Hippocampal formation (tissue), 2 donors: ENCODE measurements at regions not wholly inside any gene's neighbourhood (a gene's known extent, or its start where the extent isn't known, plus 50 kb on each side); places are given as distances from the start of the nearest gene placed in this dataset.
"Not testable (repeated sequence)": the region's sequence is repeated elsewhere in the genome, so short reads cannot be mapped to it uniquely, and the experiment has no call there.

ENCODE experiments used
- DNase-seq, 2 donors: peaks; one replicate each; lab custom pipeline; 2025; lab: John Stamatoyannopoulos, UW

DNA sequence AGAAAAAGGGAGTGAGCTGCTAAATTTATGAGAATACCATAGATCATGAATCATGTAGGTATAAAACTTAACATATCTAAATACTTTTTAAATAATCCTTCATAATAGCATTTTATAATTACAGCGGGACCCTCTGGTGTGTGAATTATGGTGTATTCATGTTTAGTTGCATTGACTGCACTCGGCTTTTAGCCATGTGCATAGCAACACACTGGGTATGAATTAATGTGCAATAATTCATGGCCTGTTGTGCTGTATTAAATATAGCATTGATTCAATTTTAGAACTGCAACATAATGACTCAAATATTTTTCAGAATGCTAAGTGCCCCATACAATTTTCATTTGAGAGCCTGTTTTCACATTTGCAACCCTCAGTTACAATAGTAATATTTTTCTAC is 249.6 kb upstream of the G2E3 start:
- no peak for DNase-seq

DNA sequence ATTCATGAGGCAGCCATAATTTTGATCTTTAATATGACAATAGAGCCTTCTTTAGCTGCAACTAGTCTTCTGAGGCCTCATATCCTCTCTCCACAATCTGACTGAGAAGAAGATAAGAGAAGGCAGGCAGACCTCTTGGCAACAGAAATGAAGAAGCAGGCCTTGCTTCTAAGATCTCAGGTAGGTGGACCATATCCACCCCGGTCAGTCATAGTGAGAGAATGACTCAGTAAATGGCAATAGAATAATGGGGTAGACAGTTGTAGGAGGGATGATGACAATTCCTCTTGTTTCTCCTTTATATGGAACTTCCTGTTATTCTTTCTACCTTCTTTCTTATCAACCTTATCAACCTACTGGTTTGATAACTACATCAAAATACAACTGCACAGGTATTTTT is 246.7 kb upstream of the G2E3 start:
- no peak for DNase-seq

DNA sequence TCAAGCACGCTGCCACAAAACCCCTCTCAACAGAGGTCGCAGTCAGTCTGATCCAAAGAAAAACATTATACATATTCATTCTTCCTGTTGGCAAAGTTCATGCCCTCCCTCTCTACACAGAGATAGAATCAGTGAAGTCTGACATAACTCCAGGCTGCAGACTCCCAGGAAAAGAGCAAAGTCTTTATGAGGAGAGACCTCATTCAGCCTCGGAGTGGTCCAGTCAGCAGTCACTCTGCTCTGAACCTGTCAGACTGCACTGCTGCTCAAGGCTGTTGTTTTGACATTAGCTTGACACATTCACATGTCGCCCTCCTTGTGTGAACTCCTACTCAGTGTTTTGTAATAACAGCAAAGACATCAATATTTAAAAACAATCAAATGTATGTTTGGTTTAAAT is 241.2 kb upstream of the G2E3 start:
- DNase-seq = no peak

DNA sequence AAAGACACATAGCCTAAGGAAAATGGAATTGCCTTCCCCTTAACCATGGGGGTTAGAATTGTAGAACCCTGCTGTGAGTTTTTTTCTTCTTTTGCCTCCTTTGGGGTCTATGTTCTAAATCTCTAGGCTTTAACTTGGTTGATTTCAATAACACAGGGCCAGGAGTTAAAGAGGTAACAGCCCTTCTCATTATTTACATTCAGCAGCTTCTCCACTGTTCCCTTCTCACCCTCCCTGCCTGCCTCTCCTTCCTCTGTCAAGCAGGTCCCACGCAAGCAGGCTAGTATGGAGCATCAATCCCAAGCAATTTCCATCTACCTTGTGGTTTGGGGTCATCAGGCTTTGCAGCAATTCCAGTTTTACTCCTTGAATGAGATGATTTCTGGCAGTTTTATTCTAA is 236.1 kb upstream of the G2E3 start:
- DNase-seq = no peak

DNA sequence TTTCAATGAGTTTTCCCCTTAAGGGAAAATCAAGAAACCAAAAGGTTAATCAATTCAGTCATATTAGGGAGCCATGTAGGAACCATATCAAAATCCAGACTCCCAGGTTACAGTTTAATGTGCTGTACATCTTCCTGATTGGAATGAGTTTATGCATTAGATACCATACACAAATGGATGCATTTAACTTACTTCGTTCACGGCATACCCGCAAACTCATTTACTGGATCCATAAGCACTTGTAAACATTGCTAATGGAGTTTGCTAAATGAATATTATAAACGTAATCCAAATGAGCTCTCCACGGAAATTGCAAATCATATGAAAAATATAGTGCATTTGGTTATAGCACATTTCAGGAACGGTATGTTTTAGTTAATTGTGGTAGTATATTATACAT is 228.9 kb upstream of the G2E3 start:
- DNase-seq = no peak

DNA sequence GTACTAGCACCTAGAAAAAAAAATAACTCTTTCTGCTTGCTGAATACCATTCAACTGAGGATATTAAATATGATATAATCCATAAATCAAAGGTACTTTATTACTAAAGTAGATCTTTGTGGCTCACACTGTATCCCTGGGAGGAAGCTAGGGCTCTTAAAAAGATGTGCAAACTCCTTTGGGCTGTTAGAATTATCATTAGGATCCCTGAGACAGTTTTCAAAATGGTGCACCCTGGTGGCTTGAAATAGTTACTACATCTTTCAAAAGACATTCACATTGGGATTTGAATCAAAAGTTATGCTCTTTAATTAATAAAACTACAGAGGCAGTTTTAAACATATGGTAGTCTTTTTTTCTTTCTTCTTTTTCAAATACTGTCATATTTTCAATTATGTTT is 228.5 kb upstream of the G2E3 start:
- no peak for DNase-seq

DNA sequence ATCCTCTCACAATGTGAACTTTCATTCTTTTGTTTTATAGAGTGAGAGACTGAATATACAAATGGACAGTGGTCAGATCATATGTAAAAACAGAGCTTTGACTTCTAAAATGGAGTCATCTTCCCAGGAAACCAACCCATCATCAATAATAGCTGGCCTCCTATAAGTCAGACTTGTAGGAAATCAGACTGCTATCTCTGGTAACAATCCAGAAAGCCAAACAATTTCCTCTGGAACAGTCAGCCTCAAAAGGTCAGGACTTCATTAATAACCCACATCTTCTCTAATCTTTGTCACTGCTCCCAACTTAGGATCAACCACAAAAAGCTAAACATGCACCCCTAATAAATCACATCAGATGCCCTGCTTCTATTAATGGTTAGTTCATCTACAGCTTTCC is 227.9 kb upstream of the G2E3 start:
- DNase-seq = no peak

DNA sequence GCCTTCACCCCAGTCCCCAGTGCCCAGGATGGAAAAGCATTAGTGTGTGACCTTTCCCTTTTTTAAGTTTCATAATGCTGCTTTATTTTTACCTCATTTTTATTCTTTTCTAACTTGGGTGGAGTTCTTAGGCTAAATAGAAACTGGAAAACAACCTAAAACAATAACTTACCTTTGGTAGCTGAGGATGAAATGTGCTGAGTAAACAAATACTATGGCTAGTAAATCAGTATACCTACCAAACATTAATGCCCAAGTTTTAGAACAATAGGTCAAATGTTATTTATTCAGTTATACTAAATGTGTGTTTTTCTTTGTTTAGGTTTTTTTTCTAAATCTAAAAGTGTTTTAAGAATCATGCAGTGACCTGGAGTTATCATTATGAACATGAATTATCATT is 226.6 kb upstream of the G2E3 start:
- no peak for DNase-seq

DNA sequence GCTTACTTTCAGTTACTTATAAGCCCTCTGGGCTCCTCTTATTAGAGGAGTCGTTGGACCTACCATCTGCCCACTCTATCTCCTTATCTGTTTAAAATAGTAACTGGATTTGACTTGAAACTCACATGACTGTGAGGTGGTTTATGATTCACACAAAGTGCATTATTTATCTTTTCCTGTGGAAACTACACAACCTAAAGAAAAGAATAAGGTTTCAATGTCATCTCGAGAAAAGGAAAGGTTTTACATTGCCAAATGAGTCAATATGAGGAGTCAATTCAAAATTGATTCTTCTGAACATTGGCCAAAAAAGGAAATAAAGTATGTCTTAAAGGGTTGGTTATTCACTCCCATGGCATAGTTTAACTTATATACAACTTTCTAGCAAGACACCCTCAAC is 225.0 kb upstream of the G2E3 start:
- no peak for DNase-seq

DNA sequence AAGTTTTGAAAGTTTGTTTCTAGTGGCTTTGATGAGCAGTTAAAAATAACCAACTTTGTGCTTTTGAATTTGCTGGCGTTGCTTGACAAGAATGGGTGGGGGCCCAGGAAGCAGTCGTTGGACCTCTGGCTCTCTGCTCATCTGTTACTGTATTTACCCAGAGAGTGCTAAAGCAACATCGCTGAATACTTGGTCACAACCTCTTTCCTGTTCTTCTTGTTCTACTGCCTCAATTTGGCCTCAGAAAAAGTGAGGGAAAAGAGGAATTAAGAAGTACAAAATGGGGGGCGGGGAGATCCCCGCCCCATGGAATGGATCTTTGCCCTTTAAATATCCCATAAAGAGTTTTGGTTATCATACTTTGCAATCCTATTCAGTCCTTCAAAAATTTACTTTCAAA is 221.5 kb upstream of the G2E3 start:
- DNase-seq = no peak

DNA sequence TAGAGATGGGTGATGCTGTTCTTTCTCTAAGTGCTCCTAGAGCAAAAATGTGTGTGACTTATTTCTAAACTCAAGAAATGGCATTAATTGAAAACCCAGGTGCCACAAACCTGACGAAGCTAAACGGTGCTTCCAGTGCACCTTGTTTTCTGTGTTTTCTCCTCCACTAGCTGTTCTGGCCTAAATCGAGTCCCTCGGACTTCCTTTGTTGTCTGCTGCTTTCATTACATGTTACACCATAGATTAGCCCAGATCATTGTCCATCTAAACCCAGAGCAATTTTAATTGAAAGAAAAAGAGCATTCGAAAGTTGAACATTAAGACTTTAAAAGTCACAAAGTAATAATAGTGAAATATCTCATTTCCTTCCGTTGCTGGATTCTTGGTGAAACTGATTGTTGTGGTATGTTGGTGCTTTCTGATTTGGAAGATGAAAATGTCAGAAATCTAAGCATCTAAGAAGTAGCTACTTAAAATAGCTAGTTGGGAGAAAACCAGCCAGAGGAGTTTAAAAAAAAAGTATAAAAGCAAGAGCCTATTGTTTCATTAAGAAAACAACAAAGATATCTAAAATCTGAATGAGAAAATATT is 219.6 kb upstream of the G2E3 start:
- no peak for DNase-seq

DNA sequence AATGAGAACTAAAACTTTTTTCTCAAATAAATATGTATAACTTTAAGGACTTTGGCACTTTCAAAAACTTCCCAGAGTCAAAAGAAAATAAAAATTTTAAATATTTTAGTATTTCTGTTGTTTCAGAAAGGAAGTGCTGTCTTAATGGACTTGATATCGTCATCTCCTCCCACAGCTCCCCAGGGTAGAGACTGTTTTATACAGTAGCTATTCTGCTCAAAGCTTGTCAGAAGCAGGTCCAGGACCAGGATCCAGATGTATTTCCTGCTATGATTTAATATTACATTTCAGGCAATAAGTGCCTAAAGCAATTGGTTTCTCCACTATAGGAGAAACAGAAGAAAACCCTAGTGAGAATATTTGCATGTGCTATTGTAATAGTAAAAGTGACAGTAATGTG is 218.5 kb upstream of the G2E3 start:
- no peak for DNase-seq

DNA sequence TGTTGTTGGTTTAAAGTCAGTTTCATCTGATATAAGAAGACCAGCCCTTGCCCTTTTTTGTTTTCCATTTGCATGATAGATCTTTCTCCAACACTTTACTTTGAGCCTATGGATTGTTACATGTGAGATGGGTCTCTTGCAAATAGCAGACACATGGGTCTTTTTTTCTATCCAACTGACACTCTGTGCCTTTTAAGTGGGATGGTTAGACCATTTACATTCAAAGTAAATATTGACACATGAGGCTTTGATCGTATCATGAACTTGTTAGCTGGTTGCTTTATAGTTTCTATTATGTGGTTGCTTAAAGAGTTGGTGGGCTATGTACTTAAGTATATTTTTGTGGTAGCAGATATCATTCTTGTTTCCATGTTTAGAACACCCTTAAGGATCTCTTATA is 213.4 kb upstream of the G2E3 start:
- DNase-seq = no peak

DNA sequence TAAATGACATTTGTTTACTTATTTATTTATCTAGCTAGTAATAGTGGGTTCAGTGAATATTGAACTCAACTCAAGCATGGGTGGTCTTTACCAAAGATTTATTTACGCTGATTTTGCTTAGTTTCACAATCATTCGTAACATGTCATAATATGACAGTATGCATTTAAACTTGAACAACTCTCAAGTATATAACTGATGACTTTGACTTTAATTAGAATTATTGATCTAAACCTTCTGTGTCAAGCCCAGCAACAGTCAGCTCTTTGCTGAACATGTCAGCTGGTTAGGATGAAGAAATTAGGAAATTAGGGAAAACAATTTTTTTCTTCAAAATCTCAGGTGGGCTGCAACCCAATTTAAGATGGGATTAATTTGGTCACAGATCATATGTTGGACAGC is 210.5 kb upstream of the G2E3 start:
- DNase-seq = no peak

DNA sequence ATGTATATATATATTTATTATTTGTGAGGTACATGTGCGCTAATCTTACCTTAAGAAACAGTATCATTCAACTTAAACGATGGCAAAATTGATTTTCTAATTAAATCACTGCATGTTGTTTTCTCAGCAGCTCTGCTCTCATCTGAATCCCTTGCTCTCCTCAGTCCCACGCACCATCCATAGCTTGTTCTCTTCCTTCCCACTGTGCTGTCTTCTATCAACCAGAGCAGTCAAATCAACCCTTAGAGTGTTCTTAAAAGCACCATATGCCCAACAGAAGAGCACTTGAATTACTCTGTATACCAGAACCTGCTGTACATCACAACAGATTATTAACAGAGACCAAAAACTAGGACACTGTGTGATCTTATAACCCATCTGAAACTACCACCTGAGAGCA is 209.4 kb upstream of the G2E3 start:
- no peak for DNase-seq

DNA sequence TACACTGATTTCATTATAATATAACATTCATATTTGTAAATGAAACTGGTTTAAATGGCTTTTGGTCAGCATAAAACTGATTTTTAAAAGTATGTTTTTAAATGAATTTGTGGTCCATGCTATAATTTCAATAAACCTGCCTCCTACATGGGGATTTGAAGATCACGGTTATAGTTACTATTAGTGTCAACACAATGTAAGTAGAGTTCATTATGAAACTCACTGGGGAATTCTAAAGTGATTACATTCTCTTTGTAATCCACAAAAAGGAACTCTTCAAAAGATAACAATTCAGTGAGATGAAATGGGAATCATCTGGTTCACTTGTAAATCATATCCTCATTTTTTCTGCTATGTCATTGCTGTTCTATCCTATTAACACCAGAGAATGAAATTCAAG is 204.5 kb upstream of the G2E3 start:
- DNase-seq = no peak

DNA sequence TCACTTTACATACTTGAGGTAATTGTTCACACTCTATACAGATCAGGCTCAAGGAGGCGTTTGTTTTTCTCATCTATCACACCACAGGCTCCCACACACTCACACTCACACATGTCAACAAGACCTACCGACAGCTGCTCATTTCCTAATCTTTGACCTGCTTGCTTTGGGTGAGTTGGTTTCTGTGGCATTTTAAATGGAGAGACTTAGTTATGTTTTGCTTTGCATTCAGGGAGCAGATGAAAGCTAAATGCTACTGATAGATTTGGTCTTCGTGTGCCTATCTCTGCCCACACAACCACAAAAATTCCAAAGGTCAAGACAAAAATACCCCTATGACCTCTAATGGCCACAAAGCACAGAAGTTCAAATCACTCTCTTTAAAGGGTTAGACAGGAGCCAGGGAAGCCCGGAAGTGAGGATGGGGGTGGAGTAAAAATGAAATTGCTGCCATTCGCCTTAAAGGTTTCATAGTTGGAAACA is 203.5 kb upstream of the G2E3 start:
- no peak for DNase-seq

DNA sequence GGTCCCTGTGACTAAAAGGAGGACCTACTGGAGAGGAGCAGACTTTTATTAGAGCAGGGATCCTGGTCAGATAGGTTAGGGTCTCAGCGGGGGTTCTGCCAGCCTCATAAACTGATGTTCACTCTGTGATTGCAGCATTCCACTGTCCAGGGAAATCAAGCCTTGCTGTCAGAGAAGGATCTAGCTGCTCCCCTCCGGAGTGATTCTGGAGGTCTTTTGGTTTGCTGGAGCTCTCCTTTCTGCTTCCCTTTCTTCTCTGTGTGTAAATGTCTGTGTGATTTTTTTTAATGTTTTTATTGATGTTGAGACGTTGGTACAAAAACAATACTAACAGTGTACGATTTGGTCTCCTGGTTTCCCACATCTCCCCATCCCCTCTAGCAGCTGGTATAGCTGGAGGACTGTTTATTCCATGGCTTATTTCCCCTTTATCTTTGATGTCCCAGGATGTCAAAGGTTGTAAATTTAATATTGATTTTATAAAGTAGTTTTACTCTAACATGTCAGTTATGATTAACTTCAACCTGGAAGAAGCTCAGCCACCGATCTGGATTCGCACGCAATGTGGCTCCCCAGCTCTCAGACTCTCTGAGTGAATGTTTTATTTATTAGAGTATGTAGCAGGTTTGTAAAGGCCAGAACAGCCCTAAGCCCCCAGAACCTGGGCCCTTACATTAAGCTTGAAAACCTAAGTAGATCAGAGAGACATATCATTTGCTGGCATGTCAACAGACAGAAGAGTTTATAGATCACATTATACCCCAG is 202.3 kb upstream of the G2E3 start:
- no peak for DNase-seq

DNA sequence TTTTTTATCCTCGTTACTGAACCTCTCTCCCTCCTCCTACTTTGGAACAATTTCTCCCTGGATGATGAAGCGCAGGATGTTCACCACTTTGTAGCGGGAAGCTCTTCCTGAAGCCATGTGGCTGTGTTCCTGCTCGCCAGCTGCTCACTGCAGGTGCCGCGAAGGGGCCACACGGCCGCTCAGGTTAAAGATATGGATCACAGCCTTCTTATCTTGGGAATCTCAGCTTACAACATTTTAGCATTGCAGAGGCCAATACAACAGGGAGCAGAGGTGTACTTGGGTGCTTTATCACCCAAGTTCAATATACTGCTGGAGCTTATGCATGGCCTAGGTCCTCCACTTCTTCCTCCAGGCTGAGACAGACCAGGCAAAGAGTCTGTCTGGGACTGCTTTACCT is 201.2 kb upstream of the G2E3 start:
- no peak for DNase-seq

DNA sequence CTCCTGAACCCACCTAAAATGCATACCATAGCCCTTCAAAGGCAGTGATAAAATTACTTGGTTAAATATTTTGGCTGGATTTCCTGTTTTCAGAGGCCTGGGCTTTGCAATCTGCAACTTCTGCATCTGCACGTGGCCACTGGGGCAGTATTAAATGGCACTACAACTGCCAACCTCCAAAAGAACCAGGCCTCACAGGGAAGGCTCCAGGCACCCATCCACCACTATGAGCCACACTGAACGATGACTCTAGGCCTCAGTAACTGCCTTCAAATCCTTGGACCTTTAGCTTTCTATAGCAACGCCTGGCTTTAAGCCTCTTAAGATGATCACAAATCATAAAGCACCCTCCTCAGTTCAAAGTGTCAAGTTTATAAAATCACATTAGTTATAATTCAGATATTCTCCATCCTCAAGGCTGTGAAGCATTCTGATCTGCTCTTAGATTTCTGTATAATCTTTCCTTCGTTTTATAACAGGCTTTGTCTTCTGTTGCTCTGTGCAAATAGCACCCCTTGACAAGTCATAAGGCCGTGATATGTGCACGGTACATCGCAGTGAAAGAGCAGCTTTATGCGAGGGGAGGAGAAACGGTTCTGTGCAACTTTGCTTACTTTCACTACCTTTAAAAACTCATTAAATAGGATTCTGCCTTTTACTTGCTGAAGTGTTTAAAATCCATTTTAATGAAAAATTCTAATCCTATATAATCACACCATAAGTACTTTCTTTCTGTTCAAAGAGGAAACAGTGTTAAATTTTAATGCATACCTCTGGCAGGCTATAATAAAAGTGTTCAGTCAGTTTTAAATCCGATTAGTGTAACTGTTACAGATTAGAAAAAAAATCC is 196.4 kb upstream of the G2E3 start:
- no peak for DNase-seq

DNA sequence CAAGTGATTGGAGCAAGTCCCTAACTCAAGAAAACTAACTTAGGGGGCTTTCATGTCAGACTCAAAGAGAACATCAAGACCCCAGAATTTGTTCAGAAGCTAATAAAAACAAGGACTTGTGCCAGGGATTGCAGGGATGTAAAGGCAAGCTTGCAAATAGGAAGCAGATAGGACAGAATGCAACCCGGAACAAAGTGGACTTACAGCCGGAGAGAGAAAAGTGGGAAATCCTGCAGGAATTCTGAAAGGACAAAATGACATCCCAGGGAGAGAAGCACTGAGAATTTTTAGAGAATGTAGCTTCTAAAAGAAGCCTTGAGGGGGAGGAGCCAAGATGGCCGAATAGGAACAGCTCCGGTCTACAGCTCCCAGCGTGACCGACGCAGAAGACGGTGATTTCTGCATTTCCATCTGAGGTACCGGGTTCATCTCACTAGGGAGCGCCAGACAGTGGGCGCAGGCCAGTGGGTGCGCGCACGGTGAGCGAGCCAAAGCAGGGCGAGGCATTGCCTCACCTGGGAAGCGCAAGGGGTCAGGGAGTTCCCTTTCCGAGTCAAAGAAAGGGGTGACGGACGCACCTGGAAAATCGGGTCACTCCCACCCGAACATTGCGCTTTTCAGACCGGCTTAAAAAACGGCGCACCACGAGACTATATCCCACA is 195.6 kb upstream of the G2E3 start:
- DNase-seq = not testable (repeated sequence)

DNA sequence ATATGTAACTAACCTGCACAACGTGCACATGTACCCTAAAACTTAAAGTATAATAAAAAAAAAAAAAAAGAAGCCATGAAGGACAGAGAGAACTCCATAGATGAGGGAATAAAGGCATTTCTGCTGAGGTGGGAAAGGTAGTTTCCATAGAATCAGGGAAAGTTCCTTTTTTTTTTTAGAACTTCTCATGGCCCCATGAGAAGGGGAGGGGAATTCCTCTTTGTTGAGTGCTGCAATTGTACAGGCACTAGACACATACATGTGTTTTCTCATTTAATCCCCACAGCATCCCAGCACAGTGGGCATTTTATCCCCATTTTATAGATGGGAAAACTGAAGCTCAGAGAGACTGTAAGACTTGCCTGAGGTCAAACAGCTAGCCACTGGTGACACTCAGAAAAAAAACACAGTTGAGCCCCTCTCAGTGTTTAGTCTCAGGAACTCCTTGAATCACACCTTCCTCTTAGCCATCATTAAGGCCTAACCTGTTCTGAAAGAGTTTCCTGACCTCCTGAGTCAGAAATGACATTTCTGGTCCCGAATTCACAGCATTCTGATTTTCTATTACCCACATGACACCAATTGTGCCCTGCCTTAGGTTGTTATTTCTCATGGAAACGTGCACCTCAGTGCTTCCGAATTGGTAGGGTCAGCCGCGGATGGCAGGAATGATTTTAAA is 189.3 kb upstream of the G2E3 start:
- no peak for DNase-seq
